ENCODE measurements at regions not wholly inside any gene's neighbourhood (a gene's known extent, or its start where the extent isn't known, plus 50 kb on each side); places are given as distances from the start of the nearest gene placed in this dataset.

DNA sequence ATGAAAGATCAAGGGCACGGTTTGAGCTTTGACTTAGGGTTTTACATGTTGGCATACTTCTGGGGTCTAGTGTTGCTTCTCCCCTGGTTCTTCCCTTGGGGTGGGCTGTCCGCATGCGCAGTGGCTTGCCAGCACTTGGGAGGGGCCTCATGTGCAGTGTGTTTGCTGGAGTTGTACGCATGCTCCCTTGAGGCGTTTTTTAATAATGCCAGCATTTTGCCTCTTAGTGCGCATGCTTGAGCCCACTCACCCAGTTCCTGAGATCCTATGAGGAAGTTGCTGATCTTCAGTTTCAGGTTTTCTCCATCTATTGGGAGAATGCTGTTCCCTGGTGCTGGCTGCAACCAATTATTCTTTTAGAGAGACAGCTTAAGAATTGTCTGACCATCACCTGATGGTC lies 113.4 kb upstream of the GPR141 start:
- Histone ChIP-seq H3K4me3 (no peak overlapping the region), H3K9me3 (no peaks in the 10 kb centered on the region), H3K27me3 (no peaks in the 10 kb centered on the region), H3K4me1 (ENCODE audit: insufficient read depth) (no peaks in the 10 kb centered on the region), H3K27ac (no peak overlapping the region), H3K36me3 (no peaks in the 10 kb centered on the region)
- DNase-seq, result no peak
- WGBS, 3 donors, result 94 to 98% (median 97%) methylated on average over 6 of the region's 6 CpGs
- intact Hi-C loops (cut with DNase I), result no loop called here
- TF ChIP-seq EP300 (IDR thresholded peaks at IDR 0.05) (no peak), POLR2A (IDR thresholded peaks at IDR 0.05) (no peak)
- TF ChIP-seq, protein P1, sequence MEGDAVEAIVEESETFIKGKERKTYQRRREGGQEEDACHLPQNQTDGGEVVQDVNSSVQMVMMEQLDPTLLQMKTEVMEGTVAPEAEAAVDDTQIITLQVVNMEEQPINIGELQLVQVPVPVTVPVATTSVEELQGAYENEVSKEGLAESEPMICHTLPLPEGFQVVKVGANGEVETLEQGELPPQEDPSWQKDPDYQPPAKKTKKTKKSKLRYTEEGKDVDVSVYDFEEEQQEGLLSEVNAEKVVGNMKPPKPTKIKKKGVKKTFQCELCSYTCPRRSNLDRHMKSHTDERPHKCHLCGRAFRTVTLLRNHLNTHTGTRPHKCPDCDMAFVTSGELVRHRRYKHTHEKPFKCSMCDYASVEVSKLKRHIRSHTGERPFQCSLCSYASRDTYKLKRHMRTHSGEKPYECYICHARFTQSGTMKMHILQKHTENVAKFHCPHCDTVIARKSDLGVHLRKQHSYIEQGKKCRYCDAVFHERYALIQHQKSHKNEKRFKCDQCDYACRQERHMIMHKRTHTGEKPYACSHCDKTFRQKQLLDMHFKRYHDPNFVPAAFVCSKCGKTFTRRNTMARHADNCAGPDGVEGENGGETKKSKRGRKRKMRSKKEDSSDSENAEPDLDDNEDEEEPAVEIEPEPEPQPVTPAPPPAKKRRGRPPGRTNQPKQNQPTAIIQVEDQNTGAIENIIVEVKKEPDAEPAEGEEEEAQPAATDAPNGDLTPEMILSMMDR (IDR thresholded peaks at IDR 0.05), result no peak

DNA sequence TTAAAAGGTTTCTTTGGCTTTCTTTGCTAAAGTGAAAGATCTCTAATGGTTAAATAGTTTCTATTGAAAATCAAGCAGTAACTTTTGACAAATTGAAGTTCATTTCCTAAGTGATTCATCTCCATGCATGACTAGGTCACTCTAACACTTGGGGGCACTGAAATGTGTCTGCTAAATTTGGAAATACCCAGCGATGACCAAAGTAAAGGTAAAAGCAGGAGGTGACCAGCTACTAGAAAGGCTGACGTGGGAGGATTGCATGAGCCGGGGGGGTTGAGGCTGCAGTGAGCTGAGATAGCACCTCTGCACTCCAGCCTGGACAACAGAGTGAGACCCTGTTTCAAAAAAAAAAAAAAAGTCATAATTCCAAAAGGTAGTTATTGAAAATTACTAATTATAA lies 111.8 kb upstream of the GPR141 start:
- intact Hi-C loops (cut with DNase I), result no loop called here
- H3K9me3 ChIP-seq, result no peaks in the 10 kb centered on the region
- no peaks in the 10 kb centered on the region for H3K36me3 ChIP-seq
- no peak overlapping the region for H3K27ac ChIP-seq
- TF ChIP-seq POLR2A (IDR thresholded peaks at IDR 0.05) (no peak), EP300 (IDR thresholded peaks at IDR 0.05) (no peak)
- TF ChIP-seq, protein P1 (IDR thresholded peaks at IDR 0.05), result no peak
- no peaks in the 10 kb centered on the region for H3K27me3 ChIP-seq
- 80 to 84% (median 81%) methylated on average over 3 of the region's 3 CpGs for WGBS, 3 donors
- DNase-seq, result no peak
- H3K4me1 ChIP-seq (ENCODE audit: insufficient read depth), result no peaks in the 10 kb centered on the region
- H3K4me3 ChIP-seq, result no peak overlapping the region

DNA sequence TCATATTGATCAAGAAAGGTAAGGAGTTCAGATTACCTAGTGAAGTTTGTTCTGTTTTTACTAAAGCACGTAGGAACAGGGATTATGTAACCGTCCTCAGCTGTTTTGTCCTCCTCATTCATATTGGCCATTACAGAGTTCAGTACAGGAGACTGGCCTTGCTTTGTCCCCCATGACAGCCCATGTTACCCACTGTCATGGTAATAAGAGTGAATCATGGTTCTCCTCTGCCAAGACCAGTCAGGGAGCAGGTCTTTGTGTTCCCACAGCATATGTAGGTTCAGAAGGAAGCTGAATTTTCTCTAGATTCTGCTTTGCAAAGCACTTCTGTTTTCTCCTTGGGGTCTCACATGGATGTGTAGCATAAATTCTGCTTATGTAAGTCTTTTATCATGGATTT lies 106.2 kb upstream of the GPR141 start:
- Histone ChIP-seq H3K36me3 (no peaks in the 10 kb centered on the region), H3K4me1 (ENCODE audit: insufficient read depth) (no peaks in the 10 kb centered on the region), H3K4me3 (no peak overlapping the region), H3K27ac (no peak overlapping the region), H3K27me3 (no peaks in the 10 kb centered on the region), H3K9me3 (no peaks in the 10 kb centered on the region)
- intact Hi-C loops (cut with DNase I), result no loop called here
- DNase-seq, result no peak
- WGBS, 3 donors, result 35 to 62% (median 48%) methylated on average over 2 of the region's 2 CpGs
- TF ChIP-seq POLR2A (IDR thresholded peaks at IDR 0.05) (no peak), EP300 (IDR thresholded peaks at IDR 0.05) (no peak)
- TF ChIP-seq, protein P1 (IDR thresholded peaks at IDR 0.05), result no peak

DNA sequence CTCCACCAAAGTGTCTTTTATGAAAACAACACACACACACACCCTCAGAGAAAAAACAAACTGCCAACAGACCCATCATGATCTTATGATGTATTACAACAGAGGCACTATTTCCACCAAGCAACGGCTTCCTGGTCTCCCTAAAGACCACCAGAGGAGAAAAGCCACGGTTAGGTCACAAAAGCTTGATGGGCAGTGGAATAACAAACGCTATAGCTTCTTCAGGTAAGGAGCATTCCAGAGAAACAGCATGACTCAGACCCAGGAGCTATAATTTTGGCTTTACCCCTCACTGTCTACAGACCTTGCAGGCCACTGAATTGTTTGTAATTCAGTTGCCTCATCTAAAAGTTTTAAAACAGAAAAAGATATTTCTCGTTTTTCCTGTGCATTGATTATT lies 105.7 kb upstream of the GPR141 start:
- H3K4me3 ChIP-seq, result no peak overlapping the region
- H3K36me3 ChIP-seq, result no peaks in the 10 kb centered on the region
- no peak overlapping the region for H3K27ac ChIP-seq
- no peaks in the 10 kb centered on the region for H3K9me3 ChIP-seq
- DNase-seq, result no peak
- H3K27me3 ChIP-seq, result no peaks in the 10 kb centered on the region
- TF ChIP-seq POLR2A (IDR thresholded peaks at IDR 0.05), result no peak
- TF ChIP-seq EP300 (IDR thresholded peaks at IDR 0.05), result no peak
- TF ChIP-seq, protein P1 (IDR thresholded peaks at IDR 0.05), result no peak
- WGBS, 3 donors, result 65 to 71% (median 70%) methylated on average over 4 of the region's 4 CpGs
- H3K4me1 ChIP-seq (ENCODE audit: insufficient read depth), result no peaks in the 10 kb centered on the region
- intact Hi-C loops (cut with DNase I), result no loop called here

DNA sequence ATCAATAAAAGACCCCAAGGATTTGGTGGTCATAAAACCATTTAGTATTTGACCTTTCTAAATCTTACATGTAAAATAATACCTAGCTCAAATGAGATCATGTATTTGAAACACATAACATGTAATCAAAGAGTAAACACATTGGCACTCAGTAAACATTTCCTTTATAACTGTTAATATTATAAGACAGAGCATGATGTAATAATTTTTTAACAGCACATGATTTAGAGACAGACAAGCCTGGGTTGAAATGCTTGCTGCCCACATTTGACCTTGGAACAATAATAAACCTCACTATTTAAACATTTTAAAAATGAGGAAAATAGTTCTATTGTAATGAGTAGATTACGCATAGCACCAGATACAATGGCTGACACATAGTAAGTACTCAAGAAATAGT lies 105.2 kb upstream of the GPR141 start:
- no peak for TF ChIP-seq POLR2A (IDR thresholded peaks at IDR 0.05)
- no peak for TF ChIP-seq EP300 (IDR thresholded peaks at IDR 0.05)
- TF ChIP-seq, protein P1 (IDR thresholded peaks at IDR 0.05), result no peak
- no peaks in the 10 kb centered on the region for H3K27me3 ChIP-seq
- H3K36me3 ChIP-seq, result no peaks in the 10 kb centered on the region
- no peak overlapping the region for H3K27ac ChIP-seq
- 68 to 91% (median 74%) methylated on average over 1 of the region's 1 CpG for WGBS, 3 donors
- H3K9me3 ChIP-seq, result no peaks in the 10 kb centered on the region
- H3K4me3 ChIP-seq, result no peak overlapping the region
- H3K4me1 ChIP-seq (ENCODE audit: insufficient read depth), result no peaks in the 10 kb centered on the region
- DNase-seq, result no peak
- intact Hi-C loops (cut with DNase I), result no loop called here

Measured in ovary (tissue), 7 donors.